HG02610 (cell line): ENCODE measurements at regions not wholly inside any gene's neighbourhood (a gene's known extent, or its start where the extent isn't known, plus 50 kb on each side); places are given as distances from the start of the nearest gene placed in this dataset.

Experiments
- ATAC-seq: cut with Tn5 transposase; IDR thresholded peaks from one replicate; pipeline ENCODE4 v1.9.1; 2021; ENCODE audit warnings: mild to moderate bottlenecking, moderate library complexity; ENCODE audit not compliant: unreplicated experiment

DNA sequence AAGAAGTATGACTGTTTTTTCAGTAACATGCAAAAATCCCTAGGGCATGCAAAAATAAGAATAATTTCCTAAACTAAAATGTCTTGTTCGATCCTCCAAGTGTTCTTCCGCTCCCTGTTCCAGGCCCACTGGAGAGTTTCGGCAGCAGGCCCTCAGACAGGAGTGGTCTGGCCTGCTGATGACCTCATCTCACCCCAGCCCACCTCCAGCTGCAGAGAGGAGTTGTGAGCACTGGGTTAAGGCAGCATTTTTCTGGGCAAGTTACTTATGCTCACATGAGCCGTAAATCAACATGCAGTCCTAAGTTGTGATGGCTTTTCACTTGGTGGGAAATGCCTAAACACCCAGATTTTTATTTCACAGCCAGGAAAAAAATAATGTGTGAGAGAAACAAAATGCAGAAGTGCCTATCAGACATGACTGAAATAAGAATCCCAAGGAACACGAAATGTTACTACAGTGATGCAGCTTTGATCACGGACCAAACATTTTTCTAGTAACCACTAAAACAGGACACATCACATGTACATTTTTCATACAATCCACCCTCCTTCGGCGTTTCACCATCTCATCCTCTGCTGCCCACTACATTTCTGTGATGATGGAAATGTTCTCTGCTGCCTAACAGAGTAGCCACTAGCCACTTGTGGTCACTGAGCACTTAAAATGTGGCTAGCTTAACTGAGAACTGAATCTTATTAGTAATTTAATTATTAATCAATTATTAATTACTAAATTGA, 153.3 kb upstream of the TBL1X start:
- no peak for ATAC-seq

DNA sequence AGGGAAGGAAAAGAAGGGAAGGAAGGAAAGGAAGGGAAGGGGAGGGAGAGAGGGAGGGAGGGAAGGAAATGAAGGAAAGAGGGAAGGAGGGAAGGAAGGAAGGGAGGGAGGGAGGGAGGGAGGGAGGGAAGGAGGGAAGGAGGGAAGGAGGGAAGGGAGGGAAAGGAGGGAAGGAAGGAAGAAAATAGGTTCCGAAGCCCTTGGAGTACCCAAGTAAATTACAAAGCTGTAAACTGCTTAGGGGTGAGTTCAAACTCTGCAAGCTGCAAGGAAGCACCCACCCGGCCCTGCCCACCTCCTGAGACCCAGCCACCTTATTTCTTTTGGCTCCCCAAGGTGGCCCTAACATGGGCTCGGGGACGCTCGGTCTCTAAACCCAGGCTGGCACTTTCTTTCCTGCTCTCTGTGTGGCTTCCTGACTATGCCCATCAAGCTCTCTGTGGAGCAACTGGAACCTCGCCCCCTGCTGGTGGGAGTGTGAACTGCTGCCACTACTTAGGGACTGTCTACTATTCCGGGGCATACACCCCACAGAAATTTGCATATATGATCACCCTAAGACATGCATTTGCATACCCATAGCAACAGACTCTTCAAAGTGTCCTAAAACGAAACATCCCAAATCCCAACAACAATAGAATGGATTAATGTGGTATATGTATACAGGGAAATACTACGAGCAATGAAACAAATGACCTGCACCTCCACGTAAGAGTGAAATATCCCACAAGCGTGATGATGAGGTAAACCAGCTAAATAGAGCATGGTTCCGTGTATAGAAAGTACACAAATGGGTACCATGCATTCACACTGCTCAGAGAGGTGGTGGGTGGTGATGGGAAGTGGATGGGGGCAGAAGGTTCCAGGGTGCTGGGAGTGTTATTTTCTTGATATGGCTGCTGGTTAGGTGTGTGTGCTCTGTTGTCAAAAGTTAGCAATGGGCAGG, 151.7 kb upstream of the TBL1X start:
- no peak for ATAC-seq

DNA sequence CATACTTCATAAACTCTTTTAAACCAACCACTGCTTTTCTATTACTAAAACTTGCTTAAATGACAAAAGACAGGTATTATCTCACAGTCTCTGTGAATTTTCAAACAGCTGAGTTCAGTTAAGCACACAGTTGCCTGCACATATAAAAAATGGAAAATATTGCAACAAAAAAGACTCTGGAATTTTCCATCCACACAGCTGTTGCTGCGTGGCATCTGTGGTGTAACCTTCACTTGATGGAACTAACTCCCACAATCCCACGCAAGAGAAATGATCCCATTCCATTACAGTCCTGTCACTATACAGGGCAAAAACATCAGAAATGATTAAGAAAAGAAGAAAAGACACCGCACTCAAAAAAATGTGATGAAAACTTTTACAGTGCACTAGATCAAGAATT, 149.8 kb upstream of the TBL1X start:
- no peak for ATAC-seq

DNA sequence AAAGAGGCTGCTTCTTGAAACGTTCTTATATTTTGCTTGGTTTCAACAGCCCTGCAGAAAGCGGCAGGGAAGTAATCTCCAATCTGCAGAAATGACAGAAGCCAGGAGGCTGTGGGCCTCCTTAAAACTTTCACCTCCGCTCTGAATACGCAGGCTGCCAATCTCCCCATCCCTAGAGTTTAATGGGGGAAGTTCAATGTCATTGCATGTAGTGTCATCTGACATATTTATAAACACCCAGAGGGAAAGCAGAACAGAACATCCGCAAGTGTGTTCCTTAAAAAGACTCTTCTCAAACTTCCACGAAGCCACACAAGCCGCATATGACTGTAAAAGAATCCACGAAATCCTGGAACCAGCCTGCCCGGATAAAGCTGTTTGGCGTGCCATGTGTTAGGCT, 148.8 kb upstream of the TBL1X start:
- no peak for ATAC-seq

DNA sequence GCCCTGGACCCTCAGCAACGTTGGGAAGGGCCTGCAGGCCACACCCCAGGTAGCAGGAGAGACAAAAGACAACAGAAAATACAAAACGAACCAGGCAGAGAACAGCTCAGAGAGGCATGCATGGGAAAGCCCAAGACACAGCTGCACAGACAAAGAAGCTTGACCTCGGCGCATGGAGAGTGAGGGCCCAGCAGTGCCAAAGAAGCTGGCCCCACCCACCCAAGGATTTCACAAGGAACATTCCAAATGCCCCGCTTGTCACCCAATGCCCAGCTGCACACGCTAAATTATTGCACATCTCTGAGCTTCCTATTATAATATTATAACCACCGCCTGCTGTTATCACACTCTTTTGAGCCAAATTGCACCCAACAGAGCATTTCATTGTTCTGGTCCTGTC, 147.7 kb upstream of the TBL1X start:
- ATAC-seq: no peak

DNA sequence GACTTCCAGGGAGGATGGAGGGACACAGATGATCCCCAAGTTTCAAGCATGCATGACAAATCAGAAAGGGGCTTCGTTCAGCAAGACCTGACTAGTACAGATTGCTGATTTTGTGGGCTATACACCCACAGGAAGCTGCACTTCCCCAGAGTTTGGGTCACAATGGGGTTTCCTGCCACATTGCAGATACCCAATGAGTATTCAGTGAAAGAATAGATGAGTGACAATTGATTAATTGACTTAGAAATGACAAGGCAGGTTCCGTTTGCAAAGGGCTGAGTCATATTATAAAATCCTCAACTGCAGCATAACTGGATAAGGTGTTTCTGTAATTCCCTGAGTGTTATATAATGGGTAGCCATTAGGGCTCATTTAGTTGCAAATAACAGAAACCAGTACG, 146.6 kb upstream of the TBL1X start:
- no peak for ATAC-seq

DNA sequence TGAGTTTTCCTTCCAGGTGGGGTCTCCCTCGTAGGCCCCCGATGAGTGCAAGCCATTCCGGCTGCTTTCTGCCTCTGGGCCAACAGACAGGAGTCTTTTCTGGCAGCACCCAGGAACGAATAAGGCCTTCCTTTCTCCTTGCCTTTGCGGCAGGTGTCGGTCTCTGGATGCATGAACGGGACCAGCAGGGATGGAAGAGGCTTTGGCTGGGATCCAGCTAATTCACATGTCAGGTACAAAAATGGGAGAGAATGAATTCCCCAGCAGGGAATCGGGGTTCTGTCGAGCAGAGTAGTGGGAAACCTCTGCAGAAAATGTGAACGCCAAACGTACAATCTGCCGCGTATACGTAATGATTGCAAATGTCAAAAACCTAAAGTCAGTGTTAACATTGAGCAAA, 146.1 kb upstream of the TBL1X start:
- no peak for ATAC-seq

DNA sequence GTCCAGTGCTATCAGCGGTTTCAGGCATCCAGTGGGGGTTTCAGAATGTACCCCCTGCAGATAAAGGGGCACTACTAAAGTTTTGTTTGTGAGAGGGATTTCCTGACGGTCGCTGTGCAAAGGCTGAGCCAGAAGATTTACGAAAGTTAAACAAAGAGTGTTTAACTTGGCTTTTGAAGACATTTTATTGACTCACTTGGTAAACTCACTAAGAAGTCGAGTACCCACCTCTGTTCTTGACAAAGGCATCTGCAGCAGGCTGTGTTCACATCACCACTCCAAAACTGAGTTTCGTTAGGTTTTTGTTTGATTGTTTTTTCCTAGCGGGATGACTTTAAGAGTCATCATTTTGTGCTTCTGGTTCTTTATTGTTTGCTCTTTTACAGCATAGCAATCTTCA, 143.9 kb upstream of the TBL1X start:
- ATAC-seq: no peak

DNA sequence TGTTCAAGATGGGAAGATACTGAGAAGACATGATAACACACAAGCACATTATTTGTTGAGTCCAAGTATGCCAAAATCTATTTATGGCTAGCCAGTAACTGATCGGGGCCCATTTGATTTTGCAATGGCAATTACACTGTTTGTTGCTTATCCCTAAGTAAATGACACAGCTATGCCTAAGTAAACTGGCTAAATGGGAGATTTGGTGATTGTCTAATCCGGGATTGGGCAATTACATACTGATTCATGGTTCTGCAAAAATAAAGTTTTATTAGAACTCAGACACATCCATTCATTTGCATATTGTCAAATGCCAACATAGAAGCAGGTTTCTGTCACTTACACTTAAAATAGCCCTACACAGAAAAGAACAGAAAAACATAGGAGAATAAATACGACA, 140.2 kb upstream of the TBL1X start:
- ATAC-seq: no peak

DNA sequence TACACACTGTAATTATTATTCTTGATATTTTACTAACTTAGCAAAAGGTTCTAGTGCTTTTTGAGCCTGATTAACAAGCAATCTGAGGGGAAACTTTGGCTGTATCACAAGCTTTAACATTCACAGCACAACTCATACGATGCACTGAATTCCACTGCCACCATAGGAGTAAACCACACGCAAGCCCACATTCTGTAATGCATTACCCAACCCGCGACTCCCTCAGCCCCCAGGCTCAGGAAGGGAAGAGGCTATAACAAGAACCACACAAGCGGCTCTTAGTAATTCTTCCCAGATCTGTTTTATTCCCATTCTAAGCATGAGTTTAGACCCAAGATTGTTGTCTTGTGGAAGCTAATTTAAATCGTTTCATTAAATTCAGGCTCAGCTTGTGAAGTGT, 138.5 kb upstream of the TBL1X start:
- no peak for ATAC-seq

DNA sequence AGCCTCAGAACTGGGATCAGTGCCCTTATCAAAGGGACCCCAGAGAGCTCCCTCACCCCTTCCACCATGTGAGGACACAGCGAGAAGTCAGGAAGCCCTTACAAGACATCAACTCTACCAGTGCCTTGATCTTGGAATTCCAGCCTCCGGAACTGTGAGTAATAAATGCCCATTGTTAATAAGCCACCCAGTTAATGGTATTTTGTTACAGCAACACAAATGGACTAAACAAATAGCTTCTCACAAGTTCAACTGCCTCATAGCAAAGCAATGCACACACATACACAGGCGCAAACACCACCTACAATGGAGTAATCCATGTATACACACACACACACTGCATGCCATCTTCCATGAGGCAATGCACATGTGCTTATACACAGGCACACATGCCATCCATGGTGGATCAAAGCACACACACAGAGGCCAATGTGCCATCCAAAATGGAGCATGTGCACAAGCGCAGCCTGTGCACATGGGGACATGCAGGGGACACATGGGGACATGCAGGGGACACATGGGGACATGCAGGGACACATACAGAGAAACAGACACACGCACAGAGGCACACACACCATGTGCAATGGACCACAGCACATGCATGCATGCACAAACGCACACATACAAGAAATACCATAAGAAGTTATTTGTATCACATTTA, 137.6 kb upstream of the TBL1X start:
- no peak for ATAC-seq

DNA sequence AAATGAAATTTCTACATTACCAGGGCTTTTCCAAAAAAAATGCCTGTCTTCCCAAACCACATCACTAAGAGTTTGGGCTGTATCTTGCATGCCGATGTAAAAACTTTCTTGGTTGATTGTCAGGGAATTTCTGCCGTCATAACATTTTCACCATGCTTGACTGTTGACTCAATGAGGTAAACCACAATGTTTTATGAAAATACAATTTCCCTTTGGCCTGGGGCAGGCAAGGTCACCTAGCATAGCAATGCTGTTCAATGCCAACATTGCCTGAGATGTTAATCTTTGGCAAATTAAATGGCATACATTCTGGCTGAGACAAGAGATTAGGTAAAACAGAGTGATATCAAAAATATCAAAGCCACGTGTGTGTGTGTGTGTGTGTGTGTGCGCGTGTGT, 137.1 kb upstream of the TBL1X start:
- ATAC-seq: no peak

DNA sequence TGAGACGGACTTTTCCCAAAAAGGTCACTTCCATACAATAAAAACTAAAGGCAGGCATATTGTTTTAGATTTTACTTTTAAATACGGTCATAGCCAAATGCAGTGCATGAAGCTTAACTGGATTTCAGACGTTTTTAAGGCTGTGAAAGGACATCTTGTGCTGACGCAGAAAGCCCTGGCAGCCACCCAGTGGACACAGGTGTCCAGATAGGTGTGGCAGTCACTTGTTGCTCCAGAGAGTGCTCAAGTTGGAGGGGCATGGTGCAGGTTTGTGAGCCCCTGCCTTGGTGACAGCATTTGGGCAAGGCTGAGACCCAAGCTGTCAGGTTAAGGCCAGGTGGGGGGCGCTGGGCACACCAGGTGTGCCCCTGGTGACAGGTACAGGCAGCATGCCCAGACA, 135.8 kb upstream of the TBL1X start:
- ATAC-seq: no peak

DNA sequence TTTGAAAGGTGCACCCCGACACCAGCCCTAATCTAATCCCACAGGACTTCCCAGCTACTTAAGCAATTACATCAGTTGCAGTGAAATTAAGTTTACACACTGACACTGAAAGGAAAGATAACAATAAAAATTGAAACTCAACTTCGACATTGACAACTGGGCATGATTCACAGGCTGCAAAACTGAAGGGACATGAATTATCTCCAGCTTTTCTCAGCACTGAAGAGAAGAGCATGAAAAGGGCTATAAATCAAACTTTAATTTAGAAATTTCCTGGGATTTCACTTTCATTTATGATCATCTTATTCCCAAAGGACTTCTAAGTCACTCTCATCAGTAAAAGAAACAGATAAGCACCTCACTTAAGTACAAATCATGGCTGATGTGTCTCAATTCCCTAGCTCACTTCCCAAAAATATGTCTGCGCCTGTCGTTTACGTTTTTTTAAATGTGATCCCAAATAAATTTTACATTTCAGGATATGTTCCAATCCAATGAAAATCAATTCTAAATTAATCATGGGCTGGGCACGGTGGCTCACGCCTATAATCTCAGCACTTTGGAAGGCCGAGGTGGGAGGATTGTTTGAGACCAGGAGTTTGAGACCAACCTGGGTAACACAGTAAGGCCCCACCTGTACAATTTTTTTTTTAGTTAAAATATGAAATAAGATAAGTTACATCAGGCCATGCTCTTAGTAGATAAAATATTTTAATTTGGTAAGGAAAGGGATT, 134.4 kb upstream of the TBL1X start:
- no peak for ATAC-seq

DNA sequence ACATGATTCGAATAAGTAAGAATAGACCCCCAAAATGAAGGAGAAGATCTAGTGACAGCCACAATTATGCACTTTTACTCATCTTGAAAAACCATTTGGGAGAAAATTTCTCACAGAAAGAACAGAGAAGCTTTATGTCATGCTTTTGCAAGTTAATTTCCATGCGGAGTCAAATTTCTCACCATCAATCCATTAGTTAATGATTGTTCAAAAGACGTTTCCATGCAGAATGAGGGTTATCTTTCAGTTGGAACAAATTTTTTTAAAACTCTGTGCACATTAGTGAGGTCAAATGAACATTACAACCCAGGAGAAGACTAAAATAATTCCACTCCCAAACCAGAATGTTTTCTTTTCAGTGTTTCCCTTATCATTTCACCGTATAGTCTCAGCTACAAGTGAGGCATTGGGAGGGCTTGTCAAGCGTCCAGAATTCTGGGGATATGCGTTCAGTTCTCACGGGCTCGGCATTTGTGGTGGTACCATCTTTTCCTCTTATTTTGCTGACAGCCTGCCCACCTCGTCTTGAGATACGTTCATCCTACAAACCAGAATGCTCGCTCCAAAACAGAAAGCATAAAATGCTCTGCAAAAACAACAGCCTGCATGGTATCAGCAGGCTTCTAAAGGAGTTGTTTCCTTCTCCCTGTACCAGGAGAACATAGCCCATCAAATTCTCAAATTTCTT, 130.8 kb upstream of the TBL1X start:
- no peak for ATAC-seq

DNA sequence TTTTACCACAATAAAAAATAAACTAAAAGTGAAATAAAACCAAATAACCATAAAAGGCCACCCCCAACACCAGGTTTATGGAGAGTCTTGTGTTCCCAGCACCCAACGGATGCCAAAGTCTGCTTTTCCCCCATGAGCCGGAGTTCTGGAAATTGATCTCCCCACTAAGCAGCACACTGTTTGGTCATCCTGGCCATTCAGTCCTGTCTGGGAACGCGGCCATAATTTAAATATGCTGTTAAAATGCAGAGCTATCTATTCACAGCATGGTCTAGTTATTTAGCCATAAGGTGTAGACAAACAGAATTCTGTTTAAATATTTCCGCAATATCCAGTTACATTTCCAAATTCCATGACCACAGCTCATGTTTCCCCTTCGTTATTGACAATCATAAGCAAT, 129.6 kb upstream of the TBL1X start:
- ATAC-seq: no peak

DNA sequence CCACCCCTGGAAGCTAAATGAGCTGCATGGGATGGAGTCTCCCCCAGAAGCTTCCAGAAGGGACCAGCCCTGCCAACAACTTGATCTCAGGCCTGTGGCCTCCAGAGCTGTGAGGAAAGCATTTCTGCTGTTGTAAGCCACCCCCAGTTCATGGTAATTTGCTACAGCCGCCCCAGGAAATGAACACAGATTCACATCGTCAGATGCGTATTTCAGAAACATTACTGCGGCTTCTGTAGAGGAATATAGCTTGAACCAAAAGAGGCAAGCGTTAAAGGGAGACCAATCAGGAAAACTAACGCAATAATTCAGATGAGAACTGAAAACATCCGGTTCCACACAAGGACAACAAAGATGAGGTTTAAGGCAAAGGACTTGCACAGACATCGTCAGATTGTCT, 128.4 kb upstream of the TBL1X start:
- ATAC-seq: no peak

DNA sequence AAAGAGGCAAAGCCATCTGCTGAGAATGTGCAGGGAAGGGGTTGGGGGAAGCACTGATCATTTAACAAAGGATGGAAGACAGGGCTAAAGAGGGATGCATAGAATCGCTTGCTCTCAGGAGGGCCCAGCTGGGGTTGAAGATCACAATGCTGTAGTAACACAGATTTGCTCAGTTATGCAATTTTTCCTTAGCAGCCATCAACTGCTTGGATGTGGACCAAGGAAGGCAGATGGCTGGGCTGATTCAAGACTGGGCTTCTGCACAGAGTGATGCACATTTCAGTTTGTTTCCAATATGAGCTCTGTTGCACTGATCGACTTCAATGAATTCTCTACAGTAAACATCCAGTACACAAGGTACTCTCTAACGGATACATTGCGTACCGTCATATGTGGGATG, 127.8 kb upstream of the TBL1X start:
- ATAC-seq: no peak

DNA sequence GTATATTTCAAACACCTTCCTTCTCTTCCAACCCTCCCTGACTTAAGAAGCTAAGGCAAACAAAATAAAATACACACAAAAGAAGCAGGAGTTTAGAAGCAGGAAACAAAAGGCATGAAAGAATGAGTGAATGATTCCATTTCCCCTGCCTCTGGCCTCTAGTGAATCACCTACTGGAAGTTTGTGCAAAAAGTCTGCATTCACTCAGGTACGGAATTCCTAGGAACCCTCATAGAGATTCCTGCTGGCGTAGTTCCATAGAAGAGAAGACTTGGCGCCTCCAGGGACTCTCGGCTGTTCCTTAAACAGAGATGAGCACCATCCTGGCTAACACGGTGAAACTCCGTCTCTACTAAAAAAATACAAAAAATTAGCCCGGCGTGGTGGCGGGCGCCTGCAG, 125.9 kb upstream of the TBL1X start:
- ATAC-seq: no peak
